ENCODE measurements at regions not wholly inside any gene's neighbourhood (a gene's known extent, or its start where the extent isn't known, plus 50 kb on each side); places are given as distances from the start of the nearest gene placed in this dataset.
A peak's percentile ranks its signal among the peaks of the same experiment; 100 is the strongest.

GRCh38 chr19:31096062-31096830 is 253.0 kb downstream of the TSHZ3 start:
- no peak for DNase-seq (ENCODE audit: low read depth in 1 of 2, low spot score in 1 of 2)
- TF ChIP-seq SPI1 (IDR thresholded peaks at IDR 0.05; ENCODE audit: borderline replicate concordance, low read depth), result no peak
- H3K4me3 ChIP-seq (replicated peaks; ENCODE audit: insufficient read depth, low read length), result no peak overlapping the region

DNA sequence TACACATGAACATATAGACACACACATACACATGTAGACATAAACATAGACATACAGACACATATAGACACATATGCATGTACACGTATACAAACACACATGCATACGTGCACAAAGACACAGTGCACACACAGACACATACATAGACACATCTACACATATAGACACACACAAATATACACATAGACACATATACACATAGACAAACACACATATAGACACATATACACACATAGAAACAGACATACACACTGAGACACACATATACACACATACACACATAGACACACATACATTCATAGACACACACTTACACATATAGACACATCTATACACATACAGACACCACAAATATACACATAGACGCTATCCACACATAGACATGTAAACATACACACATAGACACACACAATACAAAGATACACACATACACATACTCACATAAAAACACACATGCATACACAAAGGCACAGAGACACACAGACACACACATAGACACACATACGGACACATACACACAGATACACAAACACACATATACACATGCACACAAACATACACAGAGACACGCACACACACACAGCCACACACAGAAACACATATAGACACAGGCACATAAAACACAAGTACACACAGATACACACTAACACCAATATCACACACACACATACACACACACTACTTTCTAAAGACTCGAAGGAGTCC is 254.0 kb downstream of the TSHZ3 start:
- no peak overlapping the region for H3K27ac ChIP-seq (replicated peaks)
- H3K4me3 ChIP-seq (replicated peaks; ENCODE audit: insufficient read depth, low read length), result no peak overlapping the region
- no peak for TF ChIP-seq REST (IDR thresholded peaks at IDR 0.05; ENCODE audit: insufficient replicate concordance, low read depth)
- TF ChIP-seq SPI1 (IDR thresholded peaks at IDR 0.05; ENCODE audit: borderline replicate concordance, low read depth), result no peak
- TF ChIP-seq CTCF (IDR thresholded peaks at IDR 0.05; ENCODE audit: insufficient read depth, low read length), result no peak
- no peak for TF ChIP-seq POLR2AphosphoS5 (IDR thresholded peaks at IDR 0.05; ENCODE audit: low read depth)
- no peak for TF ChIP-seq GABPA (IDR thresholded peaks at IDR 0.05; ENCODE audit: low read depth)
- DNase-seq (ENCODE audit: low read depth in 1 of 2, low spot score in 1 of 2), result no peak
- no peaks in the 10 kb centered on the region for H3K27me3 ChIP-seq (ENCODE audit: insufficient read depth, poor library complexity, severe bottlenecking)

More at GRCh38 chr19:31096062-31096830, 253.0 kb downstream of the TSHZ3 start:
- no peaks in the 10 kb centered on the region for H3K27me3 ChIP-seq (ENCODE audit: insufficient read depth, poor library complexity, severe bottlenecking)
- H3K27ac ChIP-seq (replicated peaks), result no peak overlapping the region

DNA sequence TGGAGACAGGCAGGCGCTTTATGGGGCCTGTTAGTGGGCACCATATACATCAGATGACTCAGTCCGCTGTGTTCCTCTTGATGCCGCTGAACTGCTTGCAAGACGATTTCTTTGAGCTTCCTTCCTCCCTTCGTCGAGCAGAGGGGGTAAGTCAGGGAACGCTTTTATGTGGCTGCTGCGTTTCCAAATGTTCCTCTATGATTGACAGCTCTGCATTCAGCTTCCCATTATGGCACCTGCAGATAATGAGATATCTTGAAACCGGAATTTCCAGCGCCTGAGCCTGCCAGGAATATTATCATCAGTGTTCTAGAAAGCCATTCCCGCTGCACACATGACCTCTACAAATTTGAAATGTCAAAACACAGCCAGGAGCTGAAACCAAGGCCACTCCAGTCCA is 257.0 kb downstream of the TSHZ3 start:
- Histone ChIP-seq H3K27ac (replicated peaks) (no peak overlapping the region), H3K27me3 (ENCODE audit: insufficient read depth, poor library complexity, severe bottlenecking) (no peaks in the 10 kb centered on the region), H3K4me3 (replicated peaks; ENCODE audit: insufficient read depth, low read length) (no peak overlapping the region)
- TF ChIP-seq POLR2AphosphoS5 (IDR thresholded peaks at IDR 0.05; ENCODE audit: low read depth), result no peak
- no peak for DNase-seq (ENCODE audit: low read depth in 1 of 2, low spot score in 1 of 2)

GRCh38 chr19:31089681-31090080 is 259.6 kb downstream of the TSHZ3 start:
- H3K27ac ChIP-seq (replicated peaks), result no peak overlapping the region
- H3K27me3 ChIP-seq (ENCODE audit: insufficient read depth, poor library complexity, severe bottlenecking), result no peaks in the 10 kb centered on the region
- no peak for DNase-seq (ENCODE audit: low read depth in 1 of 2, low spot score in 1 of 2)
- TF ChIP-seq POLR2AphosphoS5 (IDR thresholded peaks at IDR 0.05; ENCODE audit: low read depth) (no peak), REST (IDR thresholded peaks at IDR 0.05; ENCODE audit: insufficient replicate concordance, low read depth) (no peak), GABPA (IDR thresholded peaks at IDR 0.05; ENCODE audit: low read depth) (no peak), SPI1 (IDR thresholded peaks at IDR 0.05; ENCODE audit: borderline replicate concordance, low read depth) (peak; percentile 45; the same call in 1 of the 2 replicates)
- no peak overlapping the region for H3K4me3 ChIP-seq (replicated peaks; ENCODE audit: insufficient read depth, low read length)

- DNase-seq (ENCODE audit: low read depth in 1 of 2, low spot score in 1 of 2), result no peak
- Histone ChIP-seq H3K27ac (replicated peaks) (no peak overlapping the region), H3K27me3 (ENCODE audit: insufficient read depth, poor library complexity, severe bottlenecking) (no peaks in the 10 kb centered on the region), H3K4me3 (replicated peaks; ENCODE audit: insufficient read depth, low read length) (no peak overlapping the region)
- TF ChIP-seq POLR2AphosphoS5 (IDR thresholded peaks at IDR 0.05; ENCODE audit: low read depth) (no peak), GABPA (IDR thresholded peaks at IDR 0.05; ENCODE audit: low read depth) (no peak), SPI1 (IDR thresholded peaks at IDR 0.05; ENCODE audit: borderline replicate concordance, low read depth) (no peak), CTCF (IDR thresholded peaks at IDR 0.05; ENCODE audit: insufficient read depth, low read length) (no peak), REST (IDR thresholded peaks at IDR 0.05; ENCODE audit: insufficient replicate concordance, low read depth) (no peak)
Measured at GRCh38 chr19:31085125-31085524, 264.1 kb downstream of the TSHZ3 start.
